ENCODE measurements at regions not wholly inside any gene's neighbourhood (a gene's known extent, or its start where the extent isn't known, plus 50 kb on each side); places are given as distances from the start of the nearest gene placed in this dataset.

DNA sequence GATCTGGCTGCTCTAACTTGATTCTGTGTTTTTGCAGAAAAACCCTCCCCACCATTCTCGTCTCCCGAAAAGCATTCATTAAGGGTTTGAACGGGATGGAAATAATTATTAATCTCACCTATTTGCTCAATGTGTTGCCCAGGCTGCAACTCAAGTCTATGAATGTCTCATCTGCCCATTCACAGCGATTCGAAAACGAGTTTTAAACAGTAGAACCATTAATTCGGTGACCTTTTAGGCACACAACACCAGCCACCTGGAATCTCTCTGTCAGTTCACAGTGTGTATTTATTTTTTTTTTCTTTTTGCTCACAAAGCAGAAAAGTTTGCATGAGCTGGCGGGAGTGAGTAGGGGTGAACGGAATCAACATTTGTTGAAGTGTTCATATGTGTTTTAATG, 764.7 kb upstream of the TPTE start:
- TF ChIP-seq ZBTB1 (tag by site-specific recombination; IDR thresholded peaks at IDR 0.05): no peak
- TF ChIP-seq, protein P1, sequence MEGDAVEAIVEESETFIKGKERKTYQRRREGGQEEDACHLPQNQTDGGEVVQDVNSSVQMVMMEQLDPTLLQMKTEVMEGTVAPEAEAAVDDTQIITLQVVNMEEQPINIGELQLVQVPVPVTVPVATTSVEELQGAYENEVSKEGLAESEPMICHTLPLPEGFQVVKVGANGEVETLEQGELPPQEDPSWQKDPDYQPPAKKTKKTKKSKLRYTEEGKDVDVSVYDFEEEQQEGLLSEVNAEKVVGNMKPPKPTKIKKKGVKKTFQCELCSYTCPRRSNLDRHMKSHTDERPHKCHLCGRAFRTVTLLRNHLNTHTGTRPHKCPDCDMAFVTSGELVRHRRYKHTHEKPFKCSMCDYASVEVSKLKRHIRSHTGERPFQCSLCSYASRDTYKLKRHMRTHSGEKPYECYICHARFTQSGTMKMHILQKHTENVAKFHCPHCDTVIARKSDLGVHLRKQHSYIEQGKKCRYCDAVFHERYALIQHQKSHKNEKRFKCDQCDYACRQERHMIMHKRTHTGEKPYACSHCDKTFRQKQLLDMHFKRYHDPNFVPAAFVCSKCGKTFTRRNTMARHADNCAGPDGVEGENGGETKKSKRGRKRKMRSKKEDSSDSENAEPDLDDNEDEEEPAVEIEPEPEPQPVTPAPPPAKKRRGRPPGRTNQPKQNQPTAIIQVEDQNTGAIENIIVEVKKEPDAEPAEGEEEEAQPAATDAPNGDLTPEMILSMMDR (tag by site-specific recombination; IDR thresholded peaks at IDR 0.05): no peak
